ENCODE measurements at regions not wholly inside any gene's neighbourhood (a gene's known extent, or its start where the extent isn't known, plus 50 kb on each side); places are given as distances from the start of the nearest gene placed in this dataset.

GRCh38 chr16:52652033-52652432, 105.1 kb upstream of the TOX3 start:
- Histone ChIP-seq H3K27me3 (replicated peaks in 1 of 2; ENCODE audit: control insufficient read depth in 2 of 2, insufficient read depth in 2 of 2, low read length in 1 of 2) (no peaks in the 10 kb centered on the region), H3K4me3 (no peak overlapping the region), H2AFZ (ENCODE audit: control insufficient read depth, low read depth, low read length) (no peak overlapping the region), H3K79me2 (ENCODE audit: control insufficient read depth, insufficient read depth, low read length) (no peaks in the 10 kb centered on the region), H4K20me1 (ENCODE audit: control insufficient read depth, insufficient read depth) (no peaks in the 10 kb centered on the region), H3K4me1 (ENCODE audit: control insufficient read depth, insufficient read depth, low read length) (no peaks in the 10 kb centered on the region), H3K27ac (ENCODE audit: control insufficient read depth, insufficient read depth) (no peak overlapping the region), H3K9me3 (replicated peaks; ENCODE audit: control insufficient read depth, insufficient read depth, low read length) (no peaks in the 10 kb centered on the region), H3K4me2 (ENCODE audit: control insufficient read depth, insufficient read depth) (no peak overlapping the region), H3K9ac (ENCODE audit: control insufficient read depth, insufficient read depth, low read length) (no peak overlapping the region), H3K36me3 (ENCODE audit: control insufficient read depth in 2 of 2, insufficient read depth in 2 of 2, low read length in 1 of 2) (no peaks in the 10 kb centered on the region)
- no peak for ATAC-seq
- 33% methylated on average over 4 of the region's 4 CpGs for WGBS (ENCODE audit: insufficient coverage, insufficient replicate concordance, low lambda C conversion rate, missing lambda C conversion rate)
- CTCF ChIA-PET: no interaction called here
- POLR2A ChIA-PET: no interaction called here
- FAIRE-seq: no peak
- RAD21 ChIA-PET (ENCODE audit: unreplicated experiment): no interaction called here
- SMC1A ChIA-PET (ENCODE audit: uncharacterized antibody, unreplicated experiment): interaction anchor here (1.2 kb wide), 1 partner anchor 12 kb away, joined by 3 read pairs; no protein-coding TSS in a partner anchor
- DNase-seq (ENCODE audit: low read depth, low spot score): no peak
- intact Hi-C loops (cut with micrococcal nuclease; ENCODE audit: unreplicated experiment): no loop called here
- TF ChIP-seq ZBTB33 (IDR thresholded peaks at IDR 0.05): no peak
- no peak for TF ChIP-seq GABPA (IDR thresholded peaks at IDR 0.05; ENCODE audit: low read depth)
- TF ChIP-seq CEBPZ (IDR thresholded peaks at IDR 0.05; ENCODE audit: low read depth, low read length): no peak
- TF ChIP-seq REST (IDR thresholded peaks at IDR 0.05; ENCODE audit: low read depth, low read length): no peak
- TF ChIP-seq TARDBP (IDR thresholded peaks at IDR 0.05; ENCODE audit: borderline replicate concordance): no peak
- TF ChIP-seq PRDM15 (CRISPR knock-in tag; IDR thresholded peaks at IDR 0.05): no peak
- TF ChIP-seq BACH1 (IDR thresholded peaks at IDR 0.05; ENCODE audit: borderline replicate concordance): no peak
- no peak for TF ChIP-seq HDAC6 (IDR thresholded peaks at IDR 0.05; ENCODE audit: unreplicated experiment)
- BruUV-seq (replicated peaks): no TSS peak
- in situ Hi-C loops (cut with MboI): no loop called here

Data from GM12878 (cell line).